NCI-H1930 (cell line): ENCODE measurements at regions not wholly inside any gene's neighbourhood (a gene's known extent, or its start where the extent isn't known, plus 50 kb on each side); places are given as distances from the start of the nearest gene placed in this dataset.
A peak's percentile ranks its signal among the peaks of the same experiment; 100 is the strongest.
"Not testable (repeated sequence)": the region's sequence is repeated elsewhere in the genome, so short reads cannot be mapped to it uniquely, and the experiment has no call there.

Experiments
- DNase-seq, 2 experiments: peaks; one replicate each; lab custom pipeline; 2025; lab: John Stamatoyannopoulos, UW

DNA sequence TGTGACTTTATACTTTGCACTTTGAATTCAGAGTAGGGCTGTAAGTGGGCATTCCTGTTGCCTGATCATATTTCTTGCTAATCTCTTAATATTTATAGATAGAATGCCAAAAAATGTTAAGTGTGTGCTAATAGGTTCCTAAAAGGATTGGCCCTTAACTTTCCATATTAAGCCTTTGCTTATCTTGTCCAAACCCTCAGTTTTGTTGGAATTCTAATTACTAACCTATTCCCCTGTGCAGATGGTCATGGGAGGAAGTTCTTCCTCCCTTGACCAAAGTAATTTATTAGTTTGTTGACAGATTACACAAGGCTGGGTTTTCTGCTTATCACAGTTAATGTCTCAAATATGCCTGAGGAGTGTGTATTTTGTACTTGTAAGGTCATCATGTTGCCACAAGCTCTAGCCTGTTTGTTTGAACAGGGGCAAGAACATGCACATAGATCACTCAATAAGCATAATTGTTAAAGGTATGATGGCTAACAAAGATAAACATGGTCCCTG is 541.1 kb upstream of the SPRY2 start:
- DNase-seq: peak in 1 of 2 experiments; percentile 14

DNA sequence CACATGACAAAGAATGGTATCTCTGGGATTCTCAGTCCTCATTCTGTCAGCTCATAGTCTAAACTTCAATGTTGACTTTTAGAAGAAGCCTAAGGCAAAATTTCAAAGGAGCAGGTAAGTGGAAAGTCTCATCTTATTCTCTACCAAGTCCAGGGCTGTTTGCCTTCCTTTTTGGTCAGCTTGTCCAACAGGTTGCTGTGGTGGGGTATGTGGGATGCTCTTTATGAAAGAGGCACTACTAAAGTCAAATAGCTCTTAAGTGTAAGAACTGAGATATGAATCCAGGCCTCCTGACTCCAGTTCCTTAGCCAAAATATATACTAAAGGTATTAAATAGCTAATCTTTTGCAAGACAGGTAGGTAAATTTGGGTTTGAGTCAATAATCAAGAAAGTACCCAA is 540.6 kb upstream of the SPRY2 start:
- DNase-seq: no peak

DNA sequence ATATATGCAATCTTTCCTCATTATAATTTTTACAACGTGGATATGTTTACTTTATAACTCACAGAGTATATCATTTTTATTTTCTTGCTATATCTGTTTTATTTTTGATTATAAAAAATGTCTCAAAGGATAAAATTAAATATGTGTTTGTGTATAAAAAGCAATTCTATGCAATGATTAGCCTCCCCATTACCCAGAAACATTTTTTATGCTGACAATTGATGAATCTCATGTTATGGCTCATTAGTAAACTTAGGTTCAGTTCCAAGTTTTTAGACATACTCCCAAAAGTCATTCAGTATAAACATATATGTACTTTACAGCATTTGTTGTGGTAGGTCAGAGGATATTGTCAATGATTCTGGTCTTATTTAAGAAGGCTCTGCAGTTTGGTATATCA is 540.1 kb upstream of the SPRY2 start:
- DNase-seq: no peak

DNA sequence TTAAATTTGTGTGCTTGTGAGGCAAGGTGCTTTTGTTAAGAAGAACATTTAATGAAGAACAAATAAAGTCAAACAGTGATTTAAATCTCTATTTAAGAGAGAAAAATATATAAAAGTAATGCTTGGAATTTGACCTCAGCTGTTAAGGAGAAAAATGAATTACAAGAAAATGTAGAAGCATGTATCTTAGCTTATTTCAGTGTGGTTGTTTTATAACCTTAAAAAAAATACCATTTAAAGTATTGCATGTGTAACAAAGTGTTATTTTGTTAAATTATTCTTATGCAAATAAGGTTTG is 537.0 kb upstream of the SPRY2 start:
- DNase-seq: no peak

DNA sequence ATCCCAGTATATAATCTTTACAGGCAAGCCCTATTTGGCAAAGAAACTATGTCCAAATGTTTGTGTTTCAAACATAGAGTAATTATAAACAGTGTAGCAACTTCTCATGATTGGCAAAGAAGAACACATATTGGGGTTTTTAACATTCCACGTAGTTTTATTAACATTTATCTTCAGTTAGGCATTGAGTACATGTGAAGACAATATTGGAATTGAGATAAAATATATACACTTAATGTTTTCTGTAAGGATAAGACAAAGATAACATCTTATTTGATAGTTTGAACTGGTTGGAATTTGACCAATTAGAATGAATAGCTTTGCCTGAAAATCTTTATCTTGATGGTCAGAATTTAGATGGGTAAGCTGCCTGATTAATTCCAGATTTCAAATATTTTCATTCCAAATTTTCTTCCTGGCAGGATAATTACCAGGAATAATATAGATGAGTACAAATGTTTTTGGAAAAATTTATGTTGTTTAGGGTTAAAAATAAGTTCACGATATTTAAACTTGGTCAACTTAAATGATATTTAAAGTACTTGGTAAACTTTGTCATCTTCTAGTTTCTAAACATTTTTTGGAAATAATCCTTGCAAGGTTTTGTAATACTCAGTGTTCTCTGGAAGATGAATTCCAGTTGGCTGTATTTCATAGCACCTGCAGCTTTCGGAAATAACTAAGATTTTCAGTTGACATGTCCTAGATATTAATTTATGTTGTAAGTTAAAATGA is 536.5 kb upstream of the SPRY2 start:
- no peak for DNase-seq

DNA sequence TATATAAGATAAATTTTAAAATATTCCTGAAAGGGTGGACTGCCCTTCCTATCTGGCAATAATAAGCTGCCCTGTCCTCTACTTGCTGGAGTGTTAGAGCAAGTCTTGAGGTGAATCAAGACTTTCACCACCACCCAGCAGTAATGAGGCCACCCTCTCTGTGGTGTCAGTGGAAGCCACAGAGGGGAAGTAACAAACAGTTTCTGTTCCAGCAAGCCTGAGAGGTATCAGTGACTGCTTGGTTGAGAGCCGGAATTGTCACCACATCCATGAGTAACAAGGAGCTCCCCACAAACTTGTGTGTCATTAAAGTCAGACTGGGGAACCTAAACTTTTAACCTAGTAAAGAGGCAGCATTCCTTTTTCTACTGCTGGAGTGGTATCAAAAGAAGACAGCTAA is 532.7 kb upstream of the SPRY2 start:
- DNase-seq: no peak

DNA sequence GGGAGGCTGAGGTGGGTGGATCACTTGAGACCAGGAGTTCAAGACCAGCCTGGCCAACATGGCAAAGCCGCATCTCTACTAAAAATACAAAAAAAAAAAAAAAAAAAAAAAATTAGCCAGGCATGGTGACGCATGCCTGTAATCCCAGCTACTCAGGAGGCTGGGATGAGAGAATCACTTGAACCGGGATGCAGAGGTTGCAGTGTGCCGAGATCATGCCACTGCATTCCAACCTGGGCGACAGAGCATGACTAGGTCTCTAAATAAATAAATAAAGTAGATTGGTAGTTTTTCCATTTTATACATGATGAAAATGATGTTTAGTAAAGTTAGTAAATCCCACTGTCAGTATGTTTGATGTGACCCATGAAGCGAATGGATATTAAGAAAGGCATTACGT is 531.0 kb upstream of the SPRY2 start:
- DNase-seq: not testable (repeated sequence)

DNA sequence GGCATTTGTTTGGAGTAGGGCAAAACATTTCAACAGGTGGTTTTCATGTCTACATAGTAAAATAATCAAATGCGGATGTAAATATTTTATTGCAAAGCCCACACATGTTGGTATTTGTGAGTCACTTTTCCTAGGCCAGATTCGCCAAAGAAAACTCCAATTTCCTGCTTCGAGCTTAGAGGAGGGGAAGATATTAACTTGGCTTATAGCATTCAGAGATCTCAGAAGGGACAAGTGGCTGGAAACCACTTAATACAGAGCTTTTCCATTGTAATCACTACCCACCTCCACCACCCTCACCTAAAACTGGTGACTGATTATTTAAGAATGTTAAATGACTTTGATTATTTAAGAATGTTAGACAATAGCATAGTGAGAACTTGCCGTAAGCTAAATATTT is 530.6 kb upstream of the SPRY2 start:
- no peak for DNase-seq

DNA sequence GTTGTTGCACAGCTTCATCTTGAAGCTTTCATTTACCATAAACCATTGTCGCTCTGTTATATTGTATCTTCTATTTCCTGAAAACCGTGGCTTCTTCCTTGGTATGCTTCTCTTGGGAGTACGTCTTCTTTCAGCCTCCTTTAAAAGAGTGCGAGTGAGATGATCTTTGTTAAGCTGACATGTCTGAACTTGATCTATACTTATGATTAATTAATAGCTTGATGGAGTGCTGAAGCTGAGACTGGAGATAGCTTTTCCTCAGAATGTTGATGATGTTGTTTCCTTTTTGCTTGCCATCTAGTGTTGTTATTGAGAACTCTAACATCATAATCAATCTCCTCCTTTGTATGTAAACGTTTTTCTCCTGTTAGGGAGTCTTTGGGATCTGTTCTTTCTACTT is 529.3 kb upstream of the SPRY2 start:
- no peak for DNase-seq

DNA sequence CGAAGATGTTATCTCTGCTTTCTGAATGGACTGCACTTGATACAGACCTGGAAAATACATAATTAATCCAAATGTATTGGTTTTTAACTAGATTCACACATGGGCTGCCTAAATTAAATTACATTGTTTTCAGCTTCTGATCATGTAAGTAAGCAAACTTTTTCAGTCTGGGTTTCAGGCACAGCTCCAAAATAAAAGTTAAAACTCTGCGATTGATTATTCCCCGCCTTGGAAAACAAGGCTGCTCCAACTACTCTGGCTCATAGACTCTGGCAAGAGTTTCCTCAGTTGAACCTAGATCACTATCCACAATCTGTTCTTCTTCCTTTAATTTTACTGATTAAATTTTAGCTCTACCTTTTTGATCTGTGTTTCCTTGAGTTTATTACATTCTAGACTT is 526.0 kb upstream of the SPRY2 start:
- no peak for DNase-seq

DNA sequence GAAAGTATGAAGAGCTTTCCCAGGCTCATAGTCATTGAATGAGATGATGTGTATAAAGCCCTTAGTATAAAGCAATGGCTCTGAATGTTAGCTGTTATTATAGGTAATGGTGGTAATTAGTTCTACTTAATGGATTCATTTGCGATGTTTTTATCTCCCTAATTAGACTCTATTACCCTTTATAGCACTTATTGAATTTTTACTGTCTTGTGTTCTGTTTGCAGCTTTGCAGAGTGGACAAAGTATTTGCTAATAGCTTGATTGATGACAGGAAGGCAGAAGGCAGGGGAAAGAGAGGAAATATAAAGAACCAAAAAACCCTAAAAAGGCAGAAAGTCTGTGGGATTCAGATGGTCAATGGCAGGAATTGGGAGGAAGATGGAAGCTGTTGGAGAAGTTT is 524.4 kb upstream of the SPRY2 start:
- peak; percentile 84 for DNase-seq

DNA sequence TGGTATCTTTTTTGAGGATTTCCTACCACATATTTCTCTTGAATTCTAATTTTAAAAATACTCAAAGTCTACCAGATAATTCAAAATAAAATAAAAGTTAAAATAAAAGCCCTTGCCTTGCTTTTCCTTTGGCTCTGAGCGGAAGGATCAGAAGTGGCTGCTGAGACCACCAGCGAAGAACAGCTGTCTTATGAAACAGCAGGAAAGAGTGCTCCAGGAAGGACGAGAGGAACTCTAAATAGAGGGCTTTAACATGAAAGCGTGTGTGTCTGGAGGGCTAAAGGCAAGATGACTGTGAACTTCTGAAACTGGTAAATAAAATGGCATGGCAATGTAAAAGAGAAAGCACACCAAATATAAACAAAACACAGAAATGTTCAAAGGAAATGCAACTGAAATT is 521.5 kb upstream of the SPRY2 start:
- DNase-seq: no peak

DNA sequence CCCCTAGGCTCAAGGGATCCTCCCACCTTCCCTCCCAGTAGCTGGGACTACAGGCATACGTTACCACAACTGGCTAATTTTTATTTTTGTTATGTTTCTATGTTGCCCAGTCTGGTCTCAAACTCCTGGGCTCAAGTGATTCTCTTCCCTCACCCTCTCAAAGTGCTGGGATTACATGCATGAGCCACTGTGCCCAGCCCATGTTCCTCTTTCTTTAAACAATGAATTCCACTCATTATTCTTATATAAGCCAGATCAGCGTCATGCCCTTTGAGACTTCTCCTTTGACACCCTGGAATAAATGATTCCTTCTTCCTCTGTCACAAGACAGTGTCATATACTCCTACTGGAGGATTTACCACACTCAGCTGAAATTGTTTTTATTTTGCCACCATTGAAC is 519.9 kb upstream of the SPRY2 start:
- no peak for DNase-seq

DNA sequence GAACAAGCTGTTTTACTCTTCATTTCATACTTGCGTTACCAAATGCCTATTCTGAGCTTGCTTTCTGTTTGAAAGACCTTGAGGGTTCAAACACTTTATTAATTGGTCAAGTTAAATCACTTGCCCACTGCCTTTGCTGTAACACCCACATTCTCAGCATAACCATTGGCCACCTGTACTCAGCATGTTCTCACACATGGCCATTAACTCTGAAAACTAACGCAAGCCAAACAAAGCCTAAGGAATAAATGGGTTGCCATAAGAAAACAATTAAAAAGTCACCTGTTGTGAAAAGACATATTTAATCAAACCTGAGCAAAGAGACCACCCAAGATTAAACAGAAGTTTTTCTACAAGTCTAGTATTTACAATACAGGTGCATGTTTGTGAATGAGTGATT is 517.2 kb upstream of the SPRY2 start:
- DNase-seq: no peak

DNA sequence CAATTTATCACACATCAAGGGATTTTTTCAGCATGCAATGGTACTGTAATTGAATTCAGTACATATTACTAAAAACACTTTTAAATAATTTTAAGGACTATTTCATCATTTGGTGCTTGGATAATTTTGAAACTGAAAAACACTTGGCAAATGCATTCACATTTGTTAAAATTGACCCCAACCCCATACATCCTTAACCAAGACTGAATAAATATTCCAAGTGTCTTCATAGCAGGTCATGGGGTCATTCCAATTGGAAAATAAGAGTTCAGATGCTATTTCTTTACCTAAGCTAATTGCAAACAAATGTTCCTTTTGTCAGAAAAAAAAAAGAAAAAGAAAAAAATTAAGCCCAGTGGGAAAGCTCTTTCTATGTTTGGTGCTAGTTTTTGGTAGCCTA is 516.4 kb upstream of the SPRY2 start:
- DNase-seq: no peak

DNA sequence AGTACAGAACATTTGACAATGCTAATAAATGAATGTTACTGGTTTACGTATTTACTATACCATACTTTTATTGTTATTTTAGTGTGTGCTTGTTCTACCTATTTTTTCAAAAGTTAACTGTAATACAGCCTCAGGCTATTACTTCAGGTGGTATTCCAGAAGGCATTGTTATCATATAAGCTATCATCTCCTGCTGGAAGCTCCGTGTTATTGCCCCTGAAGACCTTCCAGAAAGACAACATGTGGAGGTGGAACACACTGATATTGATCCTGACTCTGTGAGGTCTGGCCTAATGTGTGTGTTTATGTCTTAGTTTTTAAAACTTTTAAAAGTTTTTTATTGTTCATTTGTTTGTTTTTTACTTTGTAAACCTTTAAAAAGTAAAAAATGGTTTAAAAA is 509.8 kb upstream of the SPRY2 start:
- no peak for DNase-seq

DNA sequence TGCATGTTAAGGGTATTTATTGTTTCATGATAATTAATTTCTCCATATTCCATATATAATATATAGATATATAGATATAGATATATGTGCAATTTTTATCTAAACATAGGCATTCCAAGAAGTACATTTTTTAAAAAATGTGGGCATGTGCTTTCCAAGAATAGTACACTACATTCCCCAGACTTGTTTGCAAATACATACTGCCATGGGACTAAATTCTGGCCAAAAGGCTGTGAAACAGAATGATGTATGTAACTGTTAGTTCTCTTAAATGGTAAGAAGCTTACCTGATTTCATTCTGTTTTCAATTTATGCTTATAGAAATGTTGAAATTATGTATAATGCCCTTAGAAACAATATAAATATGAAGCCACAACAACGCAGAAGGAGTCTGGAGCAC is 503.2 kb upstream of the SPRY2 start:
- DNase-seq: no peak

DNA sequence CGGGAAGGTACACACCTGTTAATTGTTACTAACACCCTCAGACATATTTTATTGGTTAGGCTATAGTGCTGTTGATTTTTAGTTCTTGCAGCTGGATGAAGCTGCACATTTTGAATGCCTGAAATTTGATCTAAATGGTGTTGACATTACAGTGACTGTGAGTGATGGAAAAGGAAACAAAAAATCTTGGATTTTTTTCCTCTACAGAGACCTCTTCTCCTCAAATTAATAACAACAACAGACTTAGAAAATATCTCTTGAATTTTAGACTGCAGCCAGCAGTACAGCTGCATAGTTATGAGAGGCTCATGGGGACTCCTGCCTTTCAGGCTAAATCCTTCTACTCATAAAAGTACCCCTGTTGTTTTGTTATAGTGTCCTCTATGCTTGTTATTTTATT is 500.5 kb upstream of the SPRY2 start:
- no peak for DNase-seq

DNA sequence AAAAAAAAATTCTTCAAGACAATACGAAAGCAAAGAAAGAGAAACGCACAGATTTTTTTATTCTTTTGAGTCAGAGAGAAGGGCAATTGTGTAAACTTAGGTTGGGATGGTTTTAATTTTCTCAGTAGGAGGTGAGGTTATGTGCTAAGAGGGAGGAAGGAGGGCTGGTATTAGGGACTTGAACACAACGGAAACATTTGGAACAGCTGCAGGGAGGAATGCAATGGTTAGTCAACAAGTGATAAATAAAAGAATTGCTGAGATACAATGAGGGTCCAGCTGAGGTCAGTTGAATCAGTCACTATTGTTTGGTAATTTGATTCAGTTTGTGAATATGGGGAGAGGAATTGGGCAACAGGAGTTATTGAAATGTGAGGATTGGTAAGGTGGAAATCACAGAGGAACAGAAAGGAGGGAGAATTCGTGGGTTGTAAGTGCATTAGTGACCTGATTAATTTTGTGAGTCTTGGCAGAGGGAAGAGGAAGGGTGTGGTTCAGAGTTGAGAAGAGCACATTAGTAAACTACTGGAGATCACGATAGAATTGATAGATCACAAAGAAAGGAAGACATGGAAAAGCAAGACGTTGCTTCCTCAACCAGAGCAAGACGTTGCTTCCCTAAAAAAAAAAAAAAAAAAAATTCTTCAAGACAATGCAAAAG is 499.5 kb upstream of the SPRY2 start:
- DNase-seq: peak; percentile 39 to 40

DNA sequence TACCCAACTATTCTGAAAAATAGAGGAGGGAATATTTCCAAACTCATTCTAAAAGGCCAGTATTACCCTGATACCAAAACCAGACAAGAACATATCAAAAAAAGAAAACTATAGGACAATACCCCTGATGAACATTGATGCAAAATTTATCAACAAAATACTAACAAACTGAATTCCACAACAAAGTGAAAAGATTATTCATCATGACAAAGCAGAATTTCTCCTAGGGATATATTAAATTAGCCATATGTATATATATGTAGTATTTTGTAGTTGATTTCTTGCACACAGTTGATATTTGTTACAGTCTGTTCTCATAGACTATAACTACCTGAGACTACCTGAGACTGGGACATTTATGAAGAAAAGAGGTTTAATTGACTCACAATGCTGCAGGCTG is 495.0 kb upstream of the SPRY2 start:
- no peak for DNase-seq

DNA sequence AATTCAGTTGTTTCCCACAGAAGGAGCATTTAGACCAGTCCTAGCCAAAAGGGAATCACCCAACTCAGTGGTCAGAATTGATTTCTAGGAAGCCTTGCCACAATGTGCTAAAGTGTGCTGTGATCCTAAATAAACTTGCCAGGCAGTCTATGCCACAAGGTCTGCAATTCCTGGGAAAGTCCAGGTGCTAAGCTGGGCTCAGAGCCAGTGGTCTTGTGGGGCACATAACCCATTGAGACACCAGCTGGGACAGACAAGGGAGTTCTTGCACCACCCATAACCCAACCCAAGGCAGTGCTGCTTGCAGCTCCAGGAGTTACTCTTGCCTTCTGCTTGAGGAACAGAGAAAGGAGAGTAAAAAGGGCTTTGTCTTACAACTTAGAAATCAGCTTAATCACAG is 489.5 kb upstream of the SPRY2 start:
- no peak for DNase-seq

DNA sequence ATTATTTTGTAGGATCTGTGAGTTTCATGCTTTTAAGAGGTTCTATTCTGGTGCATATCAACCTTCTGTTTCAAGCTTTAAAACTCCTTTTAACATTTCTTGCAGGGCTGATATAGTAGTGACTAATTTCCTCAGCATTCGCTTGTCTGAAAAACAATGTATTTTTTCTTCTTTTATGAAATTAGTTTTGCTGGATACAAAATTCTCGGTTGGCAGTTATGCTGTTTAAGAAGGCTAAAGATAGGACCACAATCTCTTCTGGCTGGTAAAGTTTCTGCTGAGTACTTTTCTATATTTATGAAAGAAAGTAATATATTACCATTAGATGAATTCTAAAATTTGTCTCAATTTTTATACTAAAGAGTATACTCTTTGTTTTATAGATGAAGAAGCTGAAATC is 487.8 kb upstream of the SPRY2 start:
- DNase-seq: no peak

DNA sequence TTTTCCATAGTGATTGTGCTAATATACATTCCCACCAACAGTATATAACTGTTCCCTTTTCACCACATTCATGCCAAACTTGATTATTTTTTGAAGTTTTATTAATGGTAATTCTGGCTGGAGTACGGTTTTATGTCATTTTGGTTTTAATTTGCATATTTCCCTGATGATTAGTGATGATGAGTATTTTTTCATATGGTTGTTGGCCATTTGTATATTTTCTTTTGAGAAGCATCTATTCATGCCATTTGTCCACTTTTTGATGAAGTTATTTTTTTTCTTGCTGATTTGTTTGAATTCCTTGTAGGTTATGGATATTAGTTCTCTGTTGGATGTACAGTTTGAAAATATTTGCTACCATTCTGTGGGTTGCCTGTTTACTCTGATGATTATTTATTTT is 484.4 kb upstream of the SPRY2 start:
- DNase-seq: no peak

DNA sequence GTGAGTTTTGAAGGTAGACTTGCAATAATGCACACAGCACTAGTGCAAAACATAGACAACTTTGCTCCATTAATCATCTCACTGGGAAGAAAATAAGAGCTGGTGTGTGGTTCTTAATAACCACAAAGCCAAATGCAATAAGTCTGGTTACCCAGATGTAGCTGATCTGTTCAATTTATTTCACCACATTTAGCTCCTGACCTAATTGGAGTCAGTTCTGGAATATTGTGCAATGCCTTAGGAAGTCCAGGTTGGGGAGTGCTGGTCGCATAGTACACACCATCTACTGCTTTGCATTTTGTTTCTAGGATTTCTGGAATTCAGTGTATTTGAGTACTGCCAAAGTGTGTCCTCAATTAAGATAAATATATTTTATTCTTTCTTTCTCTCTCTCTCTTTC is 483.3 kb upstream of the SPRY2 start:
- no peak for DNase-seq
